Lower leg skin (tissue), 3 donors: ENCODE measurements at regions not wholly inside any gene's neighbourhood (a gene's known extent, or its start where the extent isn't known, plus 50 kb on each side); places are given as distances from the start of the nearest gene placed in this dataset.
"Not testable (repeated sequence)": the region's sequence is repeated elsewhere in the genome, so short reads cannot be mapped to it uniquely, and the experiment has no call there.

ENCODE experiments used
- POLR2A ChIP-seq, 2 donors: fragments of 450-650 bp; IDR thresholded peaks; one replicate each; pipeline ENCODE4 v1.6.1; 2016 to 2017; ENCODE audit warnings: antibody characterized with exemption in 2 of 2, mild to moderate bottlenecking in 1 of 2, moderate library complexity in 1 of 2
- TF ChIP-seq, protein P1 (sequence below), 3 donors: fragments of 450-650 bp; IDR thresholded peaks; one replicate each; pipeline ENCODE4 v1.5.1; 2016; ENCODE audit warnings: antibody characterized with exemption in 3 of 3, mild to moderate bottlenecking in 3 of 3, moderate library complexity in 2 of 3

DNA sequence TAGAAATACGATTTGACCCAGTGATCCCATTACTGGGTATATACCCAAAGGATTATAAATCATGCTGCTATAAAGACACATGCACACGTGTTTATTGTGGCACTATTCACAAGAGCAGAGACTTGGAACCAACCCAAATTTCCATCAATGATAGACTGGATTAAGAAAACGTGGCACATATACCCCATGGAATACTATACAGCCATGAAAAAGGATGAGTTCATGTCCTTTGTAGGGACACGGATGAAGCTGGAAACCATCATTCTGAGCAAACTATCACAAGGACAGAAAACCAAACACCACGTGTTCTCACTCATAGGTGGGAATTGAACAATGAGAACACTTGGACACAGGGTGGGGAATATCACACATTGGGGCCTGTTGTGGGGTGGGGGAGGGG, 1665.6 kb downstream of the PCDH9 start:
- TF ChIP-seq, protein P1, sequence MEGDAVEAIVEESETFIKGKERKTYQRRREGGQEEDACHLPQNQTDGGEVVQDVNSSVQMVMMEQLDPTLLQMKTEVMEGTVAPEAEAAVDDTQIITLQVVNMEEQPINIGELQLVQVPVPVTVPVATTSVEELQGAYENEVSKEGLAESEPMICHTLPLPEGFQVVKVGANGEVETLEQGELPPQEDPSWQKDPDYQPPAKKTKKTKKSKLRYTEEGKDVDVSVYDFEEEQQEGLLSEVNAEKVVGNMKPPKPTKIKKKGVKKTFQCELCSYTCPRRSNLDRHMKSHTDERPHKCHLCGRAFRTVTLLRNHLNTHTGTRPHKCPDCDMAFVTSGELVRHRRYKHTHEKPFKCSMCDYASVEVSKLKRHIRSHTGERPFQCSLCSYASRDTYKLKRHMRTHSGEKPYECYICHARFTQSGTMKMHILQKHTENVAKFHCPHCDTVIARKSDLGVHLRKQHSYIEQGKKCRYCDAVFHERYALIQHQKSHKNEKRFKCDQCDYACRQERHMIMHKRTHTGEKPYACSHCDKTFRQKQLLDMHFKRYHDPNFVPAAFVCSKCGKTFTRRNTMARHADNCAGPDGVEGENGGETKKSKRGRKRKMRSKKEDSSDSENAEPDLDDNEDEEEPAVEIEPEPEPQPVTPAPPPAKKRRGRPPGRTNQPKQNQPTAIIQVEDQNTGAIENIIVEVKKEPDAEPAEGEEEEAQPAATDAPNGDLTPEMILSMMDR (IDR thresholded peaks at IDR 0.05), result not testable (repeated sequence)
- TF ChIP-seq POLR2A (IDR thresholded peaks at IDR 0.05), result not testable (repeated sequence)
